ENCODE measurements at regions not wholly inside any gene's neighbourhood (a gene's known extent, or its start where the extent isn't known, plus 50 kb on each side); places are given as distances from the start of the nearest gene placed in this dataset.

DNA sequence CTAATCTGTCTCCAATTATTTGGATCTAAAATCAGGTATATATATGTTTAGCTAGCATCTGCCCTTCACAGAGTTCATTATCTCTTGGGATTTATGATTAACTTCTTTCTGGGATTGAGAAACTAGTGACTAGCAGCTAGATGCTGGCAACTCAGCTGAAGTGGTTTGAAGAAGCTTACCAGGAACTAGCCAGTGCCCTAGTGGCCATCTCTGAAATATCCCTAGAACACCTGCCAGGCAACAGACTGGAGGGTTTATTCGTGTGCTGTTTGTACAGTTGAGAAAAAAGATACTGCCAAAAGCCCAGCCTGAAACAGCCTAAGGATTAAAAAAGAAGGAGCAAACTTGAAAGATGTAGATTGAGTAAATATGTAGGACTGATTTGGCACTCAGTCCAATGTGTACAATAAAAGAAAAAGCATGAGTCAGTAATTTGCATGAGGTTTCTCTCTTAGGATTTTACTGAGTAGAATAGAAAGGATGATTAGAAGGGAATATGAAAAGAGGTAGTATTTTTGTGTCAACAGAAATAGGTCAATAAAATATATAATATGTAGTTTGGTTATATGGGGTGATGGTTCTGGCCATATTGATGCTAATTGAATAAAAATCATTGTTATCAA, 1144.6 kb upstream of the ADGRL2 start (continued):
- TF ChIP-seq, protein P1, sequence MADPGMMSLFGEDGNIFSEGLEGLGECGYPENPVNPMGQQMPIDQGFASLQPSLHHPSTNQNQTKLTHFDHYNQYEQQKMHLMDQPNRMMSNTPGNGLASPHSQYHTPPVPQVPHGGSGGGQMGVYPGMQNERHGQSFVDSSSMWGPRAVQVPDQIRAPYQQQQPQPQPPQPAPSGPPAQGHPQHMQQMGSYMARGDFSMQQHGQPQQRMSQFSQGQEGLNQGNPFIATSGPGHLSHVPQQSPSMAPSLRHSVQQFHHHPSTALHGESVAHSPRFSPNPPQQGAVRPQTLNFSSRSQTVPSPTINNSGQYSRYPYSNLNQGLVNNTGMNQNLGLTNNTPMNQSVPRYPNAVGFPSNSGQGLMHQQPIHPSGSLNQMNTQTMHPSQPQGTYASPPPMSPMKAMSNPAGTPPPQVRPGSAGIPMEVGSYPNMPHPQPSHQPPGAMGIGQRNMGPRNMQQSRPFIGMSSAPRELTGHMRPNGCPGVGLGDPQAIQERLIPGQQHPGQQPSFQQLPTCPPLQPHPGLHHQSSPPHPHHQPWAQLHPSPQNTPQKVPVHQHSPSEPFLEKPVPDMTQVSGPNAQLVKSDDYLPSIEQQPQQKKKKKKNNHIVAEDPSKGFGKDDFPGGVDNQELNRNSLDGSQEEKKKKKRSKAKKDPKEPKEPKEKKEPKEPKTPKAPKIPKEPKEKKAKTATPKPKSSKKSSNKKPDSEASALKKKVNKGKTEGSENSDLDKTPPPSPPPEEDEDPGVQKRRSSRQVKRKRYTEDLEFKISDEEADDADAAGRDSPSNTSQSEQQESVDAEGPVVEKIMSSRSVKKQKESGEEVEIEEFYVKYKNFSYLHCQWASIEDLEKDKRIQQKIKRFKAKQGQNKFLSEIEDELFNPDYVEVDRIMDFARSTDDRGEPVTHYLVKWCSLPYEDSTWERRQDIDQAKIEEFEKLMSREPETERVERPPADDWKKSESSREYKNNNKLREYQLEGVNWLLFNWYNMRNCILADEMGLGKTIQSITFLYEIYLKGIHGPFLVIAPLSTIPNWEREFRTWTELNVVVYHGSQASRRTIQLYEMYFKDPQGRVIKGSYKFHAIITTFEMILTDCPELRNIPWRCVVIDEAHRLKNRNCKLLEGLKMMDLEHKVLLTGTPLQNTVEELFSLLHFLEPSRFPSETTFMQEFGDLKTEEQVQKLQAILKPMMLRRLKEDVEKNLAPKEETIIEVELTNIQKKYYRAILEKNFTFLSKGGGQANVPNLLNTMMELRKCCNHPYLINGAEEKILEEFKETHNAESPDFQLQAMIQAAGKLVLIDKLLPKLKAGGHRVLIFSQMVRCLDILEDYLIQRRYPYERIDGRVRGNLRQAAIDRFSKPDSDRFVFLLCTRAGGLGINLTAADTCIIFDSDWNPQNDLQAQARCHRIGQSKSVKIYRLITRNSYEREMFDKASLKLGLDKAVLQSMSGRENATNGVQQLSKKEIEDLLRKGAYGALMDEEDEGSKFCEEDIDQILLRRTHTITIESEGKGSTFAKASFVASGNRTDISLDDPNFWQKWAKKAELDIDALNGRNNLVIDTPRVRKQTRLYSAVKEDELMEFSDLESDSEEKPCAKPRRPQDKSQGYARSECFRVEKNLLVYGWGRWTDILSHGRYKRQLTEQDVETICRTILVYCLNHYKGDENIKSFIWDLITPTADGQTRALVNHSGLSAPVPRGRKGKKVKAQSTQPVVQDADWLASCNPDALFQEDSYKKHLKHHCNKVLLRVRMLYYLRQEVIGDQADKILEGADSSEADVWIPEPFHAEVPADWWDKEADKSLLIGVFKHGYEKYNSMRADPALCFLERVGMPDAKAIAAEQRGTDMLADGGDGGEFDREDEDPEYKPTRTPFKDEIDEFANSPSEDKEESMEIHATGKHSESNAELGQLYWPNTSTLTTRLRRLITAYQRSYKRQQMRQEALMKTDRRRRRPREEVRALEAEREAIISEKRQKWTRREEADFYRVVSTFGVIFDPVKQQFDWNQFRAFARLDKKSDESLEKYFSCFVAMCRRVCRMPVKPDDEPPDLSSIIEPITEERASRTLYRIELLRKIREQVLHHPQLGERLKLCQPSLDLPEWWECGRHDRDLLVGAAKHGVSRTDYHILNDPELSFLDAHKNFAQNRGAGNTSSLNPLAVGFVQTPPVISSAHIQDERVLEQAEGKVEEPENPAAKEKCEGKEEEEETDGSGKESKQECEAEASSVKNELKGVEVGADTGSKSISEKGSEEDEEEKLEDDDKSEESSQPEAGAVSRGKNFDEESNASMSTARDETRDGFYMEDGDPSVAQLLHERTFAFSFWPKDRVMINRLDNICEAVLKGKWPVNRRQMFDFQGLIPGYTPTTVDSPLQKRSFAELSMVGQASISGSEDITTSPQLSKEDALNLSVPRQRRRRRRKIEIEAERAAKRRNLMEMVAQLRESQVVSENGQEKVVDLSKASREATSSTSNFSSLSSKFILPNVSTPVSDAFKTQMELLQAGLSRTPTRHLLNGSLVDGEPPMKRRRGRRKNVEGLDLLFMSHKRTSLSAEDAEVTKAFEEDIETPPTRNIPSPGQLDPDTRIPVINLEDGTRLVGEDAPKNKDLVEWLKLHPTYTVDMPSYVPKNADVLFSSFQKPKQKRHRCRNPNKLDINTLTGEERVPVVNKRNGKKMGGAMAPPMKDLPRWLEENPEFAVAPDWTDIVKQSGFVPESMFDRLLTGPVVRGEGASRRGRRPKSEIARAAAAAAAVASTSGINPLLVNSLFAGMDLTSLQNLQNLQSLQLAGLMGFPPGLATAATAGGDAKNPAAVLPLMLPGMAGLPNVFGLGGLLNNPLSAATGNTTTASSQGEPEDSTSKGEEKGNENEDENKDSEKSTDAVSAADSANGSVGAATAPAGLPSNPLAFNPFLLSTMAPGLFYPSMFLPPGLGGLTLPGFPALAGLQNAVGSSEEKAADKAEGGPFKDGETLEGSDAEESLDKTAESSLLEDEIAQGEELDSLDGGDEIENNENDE (IDR thresholded peaks at IDR 0.05; ENCODE audit: insufficient replicate concordance, low read length), result no peak
- TF ChIP-seq RAD21 (IDR thresholded peaks at IDR 0.05 in 1 of 2, conservative IDR thresholded peaks at IDR 0.05 in 1 of 2; ENCODE audit: low read depth in 2 of 2, low read length in 2 of 2), result peak; percentile 52 to 55
- TF ChIP-seq, protein P2, sequence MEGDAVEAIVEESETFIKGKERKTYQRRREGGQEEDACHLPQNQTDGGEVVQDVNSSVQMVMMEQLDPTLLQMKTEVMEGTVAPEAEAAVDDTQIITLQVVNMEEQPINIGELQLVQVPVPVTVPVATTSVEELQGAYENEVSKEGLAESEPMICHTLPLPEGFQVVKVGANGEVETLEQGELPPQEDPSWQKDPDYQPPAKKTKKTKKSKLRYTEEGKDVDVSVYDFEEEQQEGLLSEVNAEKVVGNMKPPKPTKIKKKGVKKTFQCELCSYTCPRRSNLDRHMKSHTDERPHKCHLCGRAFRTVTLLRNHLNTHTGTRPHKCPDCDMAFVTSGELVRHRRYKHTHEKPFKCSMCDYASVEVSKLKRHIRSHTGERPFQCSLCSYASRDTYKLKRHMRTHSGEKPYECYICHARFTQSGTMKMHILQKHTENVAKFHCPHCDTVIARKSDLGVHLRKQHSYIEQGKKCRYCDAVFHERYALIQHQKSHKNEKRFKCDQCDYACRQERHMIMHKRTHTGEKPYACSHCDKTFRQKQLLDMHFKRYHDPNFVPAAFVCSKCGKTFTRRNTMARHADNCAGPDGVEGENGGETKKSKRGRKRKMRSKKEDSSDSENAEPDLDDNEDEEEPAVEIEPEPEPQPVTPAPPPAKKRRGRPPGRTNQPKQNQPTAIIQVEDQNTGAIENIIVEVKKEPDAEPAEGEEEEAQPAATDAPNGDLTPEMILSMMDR (IDR thresholded peaks at IDR 0.05; ENCODE audit: control extremely low read depth in 1 of 3, insufficient read depth in 1 of 3, low read depth in 1 of 3, low read length in 3 of 3), result peak; percentile 5 to 72 (median 43)
- no peak for TF ChIP-seq YY1 (IDR thresholded peaks at IDR 0.05; ENCODE audit: low read depth, low read length)

All from H1 (cell line).